GM13977 (cell line): ENCODE measurements at regions not wholly inside any gene's neighbourhood (a gene's known extent, or its start where the extent isn't known, plus 50 kb on each side); places are given as distances from the start of the nearest gene placed in this dataset.
"Not testable (repeated sequence)": the region's sequence is repeated elsewhere in the genome, so short reads cannot be mapped to it uniquely, and the experiment has no call there.

Experiments used
- DNase-seq: peaks from one replicate; pipeline ENCODE4 v3.0.0; 2012; ENCODE audit warnings: low spot score
- in situ Hi-C: fragments of 300-500 bp; cut with MboI; formaldehyde crosslinking; loops from one replicate; pipeline ENCODE4 v1.12.0; 2022; ENCODE audit warnings: low sequenced_read_pairs, low pct_unique_long_range_greater_than_20kb, mixed read lengths, inconsistent platforms; ENCODE audit not compliant: unreplicated experiment
- TF ChIP-seq, protein P1 (sequence below): IDR thresholded peaks from 2 replicates; pipeline ENCODE4 v1.5.1; 2012; ENCODE audit warnings: mild to moderate bottlenecking, control low read depth; ENCODE audit not compliant: insufficient read depth; ENCODE audit errors: extremely low read depth, missing control alignments

DNA sequence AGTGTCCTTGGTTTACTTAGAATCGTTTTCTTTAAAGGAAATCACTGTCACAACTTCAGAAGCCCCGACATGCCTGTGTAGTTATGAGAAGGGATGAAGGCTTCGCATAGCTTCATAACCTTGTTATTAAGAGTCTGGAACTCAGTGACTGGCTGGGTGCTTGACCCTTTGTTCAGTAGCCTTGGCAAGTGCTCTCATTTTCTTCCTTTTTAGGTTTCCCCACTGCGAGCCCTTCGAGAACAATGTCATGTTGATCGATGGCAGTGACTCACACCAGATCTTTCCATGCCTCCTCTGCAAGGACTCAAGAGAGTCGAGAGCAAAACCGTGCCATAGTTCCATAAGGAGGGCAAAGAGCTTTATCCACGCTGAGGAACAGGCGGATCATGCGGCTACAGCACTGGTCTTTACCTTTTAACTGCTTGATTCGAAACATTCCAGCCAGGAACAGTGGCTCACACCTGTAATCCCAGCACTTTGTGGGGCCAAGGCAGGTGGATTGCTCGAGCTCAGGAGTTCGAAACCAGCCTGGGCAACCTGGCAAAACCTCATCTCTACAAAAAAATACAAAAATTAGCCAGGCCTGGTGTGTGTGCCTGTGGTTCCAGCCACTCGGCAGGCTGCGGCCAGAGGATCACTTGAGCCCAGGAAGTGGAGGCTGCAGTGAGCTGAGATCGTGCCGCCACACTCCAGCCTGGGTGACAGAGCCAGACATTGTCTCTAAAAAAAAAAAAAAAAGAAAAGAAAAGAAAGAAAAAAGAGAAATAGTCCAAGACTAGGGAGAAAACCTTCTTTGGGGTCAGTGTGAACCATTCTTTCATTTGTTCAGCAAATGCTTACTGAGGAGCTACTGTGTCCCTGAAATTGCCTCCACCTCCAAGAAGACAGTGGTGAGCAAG is 95.4 kb upstream of the ERRFI1 start:
- no peak for DNase-seq
- in situ Hi-C loops: no loop called here
- TF ChIP-seq, protein P1, sequence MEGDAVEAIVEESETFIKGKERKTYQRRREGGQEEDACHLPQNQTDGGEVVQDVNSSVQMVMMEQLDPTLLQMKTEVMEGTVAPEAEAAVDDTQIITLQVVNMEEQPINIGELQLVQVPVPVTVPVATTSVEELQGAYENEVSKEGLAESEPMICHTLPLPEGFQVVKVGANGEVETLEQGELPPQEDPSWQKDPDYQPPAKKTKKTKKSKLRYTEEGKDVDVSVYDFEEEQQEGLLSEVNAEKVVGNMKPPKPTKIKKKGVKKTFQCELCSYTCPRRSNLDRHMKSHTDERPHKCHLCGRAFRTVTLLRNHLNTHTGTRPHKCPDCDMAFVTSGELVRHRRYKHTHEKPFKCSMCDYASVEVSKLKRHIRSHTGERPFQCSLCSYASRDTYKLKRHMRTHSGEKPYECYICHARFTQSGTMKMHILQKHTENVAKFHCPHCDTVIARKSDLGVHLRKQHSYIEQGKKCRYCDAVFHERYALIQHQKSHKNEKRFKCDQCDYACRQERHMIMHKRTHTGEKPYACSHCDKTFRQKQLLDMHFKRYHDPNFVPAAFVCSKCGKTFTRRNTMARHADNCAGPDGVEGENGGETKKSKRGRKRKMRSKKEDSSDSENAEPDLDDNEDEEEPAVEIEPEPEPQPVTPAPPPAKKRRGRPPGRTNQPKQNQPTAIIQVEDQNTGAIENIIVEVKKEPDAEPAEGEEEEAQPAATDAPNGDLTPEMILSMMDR: no peak

DNA sequence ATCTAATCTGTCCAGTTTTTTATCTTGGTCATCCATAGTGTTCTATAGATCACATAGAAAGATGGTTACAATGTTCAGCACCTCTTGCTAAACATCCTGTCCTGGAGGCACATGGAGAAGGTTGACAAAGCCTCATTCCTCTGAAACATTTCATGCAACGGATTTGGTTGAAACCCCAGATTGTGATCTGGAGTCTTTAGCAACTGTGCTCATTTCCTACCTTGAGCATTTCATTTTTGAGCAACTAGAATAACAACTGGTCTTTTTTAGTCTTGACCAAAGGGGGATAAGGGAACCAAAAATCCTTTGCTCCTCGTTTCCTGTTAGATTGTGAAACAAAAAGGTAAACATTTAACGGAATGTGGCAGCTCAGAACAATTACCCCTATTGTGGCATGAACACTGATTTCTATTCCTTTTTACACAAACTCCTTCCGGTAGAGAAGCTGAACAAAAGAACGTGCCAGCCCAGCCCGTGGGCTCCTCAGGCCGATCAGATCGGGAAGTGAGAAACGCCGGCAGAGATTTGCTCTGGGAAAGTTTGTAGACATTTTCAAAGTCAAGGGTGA is 94.7 kb upstream of the ERRFI1 start:
- in situ Hi-C loops: no loop called here
- TF ChIP-seq, protein P1: no peak
- no peak for DNase-seq

DNA sequence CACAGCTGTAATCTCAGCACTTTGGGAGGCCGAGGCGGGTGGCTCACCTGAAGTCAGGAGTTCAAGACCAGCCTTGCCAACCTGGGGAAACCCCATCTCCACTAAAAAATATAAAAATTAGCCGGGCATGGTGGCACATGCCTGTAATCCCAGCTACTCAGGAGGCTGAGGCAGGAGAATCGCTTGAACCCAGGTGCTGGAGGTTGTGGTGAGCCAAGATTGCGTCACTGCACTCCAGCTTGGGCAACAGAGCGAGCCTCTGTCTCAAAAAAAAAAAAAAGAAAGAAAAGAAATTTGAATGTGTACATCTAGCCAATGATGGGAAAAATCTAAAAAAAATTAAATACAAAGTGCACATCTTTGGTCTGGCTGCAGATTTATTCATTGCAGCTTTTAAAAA is 92.6 kb upstream of the ERRFI1 start:
- DNase-seq, in situ Hi-C loops: not testable (repeated sequence)

DNA sequence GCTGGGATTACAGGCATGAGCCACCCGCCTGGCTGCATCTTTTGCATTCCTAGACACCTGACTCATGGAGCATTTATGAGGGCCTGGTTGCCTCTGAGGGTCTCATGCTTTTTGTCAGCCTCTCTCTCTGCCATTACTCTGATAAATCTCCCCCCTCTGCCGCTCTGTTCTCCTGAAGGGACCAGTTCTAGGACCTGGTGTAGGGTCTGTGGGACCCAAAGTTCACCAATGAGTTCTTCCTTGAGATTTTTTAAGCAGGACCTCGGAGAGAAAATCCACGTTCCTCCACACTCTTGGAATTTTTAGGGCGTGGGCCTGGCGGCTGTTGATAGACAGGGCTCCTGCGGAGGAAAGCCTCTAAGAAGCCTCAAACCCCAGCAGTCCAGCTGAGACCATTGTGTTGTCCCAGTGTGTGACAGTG is 91.9 kb upstream of the ERRFI1 start:
- TF ChIP-seq, protein P1: no peak
- in situ Hi-C loops: no loop called here
- no peak for DNase-seq

DNA sequence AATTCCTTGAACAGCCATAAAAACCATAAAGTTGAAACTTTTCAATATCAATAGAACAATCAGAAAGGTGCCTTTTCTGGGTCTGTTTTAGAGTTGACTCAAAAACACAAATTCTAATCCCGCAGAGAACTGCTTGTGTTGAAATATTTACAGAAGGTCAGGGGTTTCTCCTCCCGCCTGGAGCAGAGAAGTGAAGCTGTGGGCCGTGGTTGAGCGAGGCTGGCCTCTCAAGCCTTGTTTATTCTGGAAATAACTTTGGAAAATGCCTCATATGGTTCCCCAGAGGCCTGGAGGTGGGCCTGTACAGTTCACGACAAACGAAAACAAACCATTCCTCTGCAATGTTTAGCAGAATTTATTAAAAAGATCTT is 90.8 kb upstream of the ERRFI1 start:
- TF ChIP-seq, protein P1: no peak
- no peak for DNase-seq
- in situ Hi-C loops: no loop called here

DNA sequence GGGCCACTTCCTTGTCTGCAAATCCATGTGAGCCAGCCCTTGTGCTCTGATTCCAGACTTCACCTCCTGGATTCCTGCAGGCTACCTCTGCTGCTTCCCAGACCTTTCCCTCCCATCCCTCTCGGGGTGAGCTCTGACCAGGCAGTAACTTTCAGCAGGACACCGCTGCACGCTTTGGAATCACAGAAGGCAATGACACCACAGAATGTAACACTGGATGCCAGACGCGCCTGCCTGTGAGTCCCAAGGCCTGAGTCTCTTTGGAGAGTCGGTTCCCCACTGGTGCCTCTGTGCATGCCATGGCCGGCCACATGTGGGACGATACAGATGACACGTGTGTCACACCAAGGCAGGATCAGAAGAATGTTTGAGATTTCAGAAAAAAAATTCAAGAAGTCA is 89.7 kb upstream of the ERRFI1 start:
- TF ChIP-seq, protein P1: no peak
- DNase-seq: no peak
- in situ Hi-C loops: no loop called here

DNA sequence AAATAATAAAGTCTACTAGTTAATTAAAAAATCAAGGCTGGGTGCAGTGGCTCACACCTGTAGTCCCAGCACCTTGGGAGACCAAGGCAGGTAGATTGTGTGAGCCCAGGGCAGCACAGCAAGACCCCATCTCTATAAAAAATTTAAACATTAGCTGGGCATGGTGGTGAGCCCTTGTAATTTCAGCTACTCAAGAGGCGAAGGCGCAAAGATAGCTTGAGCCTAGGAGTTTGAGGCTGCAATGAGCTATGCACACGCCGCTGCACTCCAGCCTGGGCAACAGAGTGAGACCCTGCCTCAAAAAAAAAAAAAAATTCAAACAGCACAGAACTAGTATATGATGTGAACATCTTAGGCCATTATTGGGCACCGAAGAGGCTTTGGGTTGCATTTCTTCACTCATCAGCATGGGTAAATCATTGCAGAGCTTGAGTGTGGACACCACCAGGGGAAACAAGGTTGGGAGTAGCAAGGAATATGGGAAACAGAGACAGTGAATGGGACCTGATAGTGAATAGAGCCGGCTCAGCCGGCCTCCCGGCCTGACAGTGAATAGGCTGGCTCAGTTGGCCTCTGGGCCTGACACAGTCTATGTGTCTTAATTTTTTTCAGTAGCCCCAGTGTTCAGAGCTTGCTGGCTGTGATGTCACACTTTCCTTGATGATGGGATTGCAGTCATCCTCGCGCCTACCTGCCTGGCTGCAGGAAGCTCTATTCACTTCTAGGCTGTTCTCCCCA is 89.1 kb upstream of the ERRFI1 start:
- in situ Hi-C loops: no loop called here
- no peak for DNase-seq
- TF ChIP-seq, protein P1: no peak
